GM21529 (cell line): ENCODE measurements at regions not wholly inside any gene's neighbourhood (a gene's known extent, or its start where the extent isn't known, plus 50 kb on each side); places are given as distances from the start of the nearest gene placed in this dataset.
"Not testable (repeated sequence)": the region's sequence is repeated elsewhere in the genome, so short reads cannot be mapped to it uniquely, and the experiment has no call there.

ENCODE experiments used
- ATAC-seq: cut with Tn5 transposase; IDR thresholded peaks from one replicate; pipeline ENCODE4 v1.9.1; 2021; ENCODE audit not compliant: unreplicated experiment

- no peak for ATAC-seq
Measured at GRCh38 chr2:54040250-54040649, 69.5 kb upstream of the PSME4 start.

- ATAC-seq = no peak
Measured at GRCh38 chr2:54038835-54039234, 68.0 kb upstream of the PSME4 start.

- not testable (repeated sequence) for ATAC-seq
Measured at GRCh38 chr2:54031288-54031687, 60.5 kb upstream of the PSME4 start.

GRCh38 chr2:54030806-54031205 lies 60.0 kb upstream of the PSME4 start:
- no peak for ATAC-seq

- ATAC-seq = no peak
Measured at GRCh38 chr2:54030396-54030741, 59.6 kb upstream of the PSME4 start.

GRCh38 chr2:54029721-54030395 lies 59.1 kb upstream of the PSME4 start:
- ATAC-seq = no peak

- ATAC-seq = not testable (repeated sequence)
Measured at GRCh38 chr2:54025463-54026075, 54.8 kb upstream of the PSME4 start.

- ATAC-seq = no peak
Measured at GRCh38 chr2:54024576-54024975, 53.8 kb upstream of the PSME4 start.

GRCh38 chr2:54021702-54022101 lies 50.9 kb upstream of the PSME4 start:
- ATAC-seq = no peak

- ATAC-seq = no peak
Measured at GRCh38 chr2:54020793-54021414, 50.1 kb upstream of the PSME4 start.
